ENCODE measurements at regions not wholly inside any gene's neighbourhood (a gene's known extent, or its start where the extent isn't known, plus 50 kb on each side); places are given as distances from the start of the nearest gene placed in this dataset.

DNA sequence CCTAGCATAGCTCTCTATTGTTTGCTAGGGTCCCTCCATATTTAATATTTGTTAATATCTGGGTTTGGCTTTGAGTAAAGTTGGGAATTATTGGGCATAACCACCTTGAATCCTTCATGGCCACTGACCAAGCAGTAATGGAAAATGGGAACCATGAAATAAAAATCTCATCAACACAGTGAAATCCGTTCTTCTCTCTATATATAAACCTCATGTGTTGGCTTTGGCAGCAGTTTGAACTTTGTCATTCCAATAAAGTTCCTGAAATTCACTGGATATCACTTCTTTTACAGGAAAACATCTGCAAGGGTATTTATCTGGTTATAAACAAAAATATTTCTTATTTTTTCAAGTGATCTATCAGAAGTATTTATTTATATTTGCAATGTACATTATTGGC, 93.0 kb upstream of the MPDZ start (continued):
- TF ChIP-seq STAT1 (IDR thresholded peaks at IDR 0.05; ENCODE audit: unreplicated experiment) = no peak

GRCh38 chr9:13369431-13369830, 89.9 kb upstream of the MPDZ start:
- Mint-ChIP-seq H3K36me3 (ENCODE audit: low read depth) (no peaks in the 10 kb centered on the region), H3K9me3 (no peaks in the 10 kb centered on the region; the same call in 2 of the 3 replicates), H3K4me1 (peaks cover 43% of the 10 kb centered on the region), H3K27me3 (ENCODE audit: insufficient read depth, low read depth, poor library complexity) (peaks cover 3% of the 10 kb centered on the region), H3K4me3 (no peak overlapping the region), H3K27ac (no peak overlapping the region)
- no peaks in the 10 kb centered on the region for H3F3A ChIP-seq (replicated peaks; ENCODE audit: low read depth)
- no peaks in the 10 kb centered on the region for H3K36me3 ChIP-seq (ENCODE audit: insufficient read depth)
- no peak overlapping the region for H3K4me2 ChIP-seq
- H3K4me3 ChIP-seq = no peak overlapping the region
- H2AFZ ChIP-seq = no peak overlapping the region
- peaks cover 24% of the 10 kb centered on the region for H3K4me1 ChIP-seq (ENCODE audit: insufficient read depth)
- peak; percentile 84 for ATAC-seq
- no peaks in the 10 kb centered on the region for H3K9me2 ChIP-seq (ENCODE audit: insufficient read depth)
- H3K27me3 ChIP-seq (ENCODE audit: insufficient read depth) = no peaks in the 10 kb centered on the region
- no peaks in the 10 kb centered on the region for H3K79me2 ChIP-seq (replicated peaks; ENCODE audit: insufficient read depth)
- no peaks in the 10 kb centered on the region for H4K20me1 ChIP-seq (replicated peaks; ENCODE audit: insufficient read depth)
- DNase-seq (ENCODE audit: low spot score) = peak; percentile 38
- TF ChIP-seq NANOG (IDR thresholded peaks at IDR 0.05; ENCODE audit: borderline replicate concordance) = no peak
- no peak for TF ChIP-seq STAT1 (IDR thresholded peaks at IDR 0.05; ENCODE audit: unreplicated experiment)
- TF ChIP-seq ZNF331 (CRISPR knock-in tag; IDR thresholded peaks at IDR 0.05; ENCODE audit: low read depth) = no peak
- TF ChIP-seq CREB1 (CRISPR knock-in tag; IDR thresholded peaks at IDR 0.05; ENCODE audit: low read depth) = no peak
- TF ChIP-seq, protein P1, sequence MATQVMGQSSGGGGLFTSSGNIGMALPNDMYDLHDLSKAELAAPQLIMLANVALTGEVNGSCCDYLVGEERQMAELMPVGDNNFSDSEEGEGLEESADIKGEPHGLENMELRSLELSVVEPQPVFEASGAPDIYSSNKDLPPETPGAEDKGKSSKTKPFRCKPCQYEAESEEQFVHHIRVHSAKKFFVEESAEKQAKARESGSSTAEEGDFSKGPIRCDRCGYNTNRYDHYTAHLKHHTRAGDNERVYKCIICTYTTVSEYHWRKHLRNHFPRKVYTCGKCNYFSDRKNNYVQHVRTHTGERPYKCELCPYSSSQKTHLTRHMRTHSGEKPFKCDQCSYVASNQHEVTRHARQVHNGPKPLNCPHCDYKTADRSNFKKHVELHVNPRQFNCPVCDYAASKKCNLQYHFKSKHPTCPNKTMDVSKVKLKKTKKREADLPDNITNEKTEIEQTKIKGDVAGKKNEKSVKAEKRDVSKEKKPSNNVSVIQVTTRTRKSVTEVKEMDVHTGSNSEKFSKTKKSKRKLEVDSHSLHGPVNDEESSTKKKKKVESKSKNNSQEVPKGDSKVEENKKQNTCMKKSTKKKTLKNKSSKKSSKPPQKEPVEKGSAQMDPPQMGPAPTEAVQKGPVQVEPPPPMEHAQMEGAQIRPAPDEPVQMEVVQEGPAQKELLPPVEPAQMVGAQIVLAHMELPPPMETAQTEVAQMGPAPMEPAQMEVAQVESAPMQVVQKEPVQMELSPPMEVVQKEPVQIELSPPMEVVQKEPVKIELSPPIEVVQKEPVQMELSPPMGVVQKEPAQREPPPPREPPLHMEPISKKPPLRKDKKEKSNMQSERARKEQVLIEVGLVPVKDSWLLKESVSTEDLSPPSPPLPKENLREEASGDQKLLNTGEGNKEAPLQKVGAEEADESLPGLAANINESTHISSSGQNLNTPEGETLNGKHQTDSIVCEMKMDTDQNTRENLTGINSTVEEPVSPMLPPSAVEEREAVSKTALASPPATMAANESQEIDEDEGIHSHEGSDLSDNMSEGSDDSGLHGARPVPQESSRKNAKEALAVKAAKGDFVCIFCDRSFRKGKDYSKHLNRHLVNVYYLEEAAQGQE (IDR thresholded peaks at IDR 0.05; ENCODE audit: unreplicated experiment) = no peak
- no peak for TF ChIP-seq ZNF462 (CRISPR knock-in tag; IDR thresholded peaks at IDR 0.05)
- TF ChIP-seq EZH2 (IDR thresholded peaks at IDR 0.05; ENCODE audit: low read depth, unreplicated experiment) = no peak
- TF ChIP-seq CTCF (conservative IDR thresholded peaks at IDR 0.05; ENCODE audit: low read depth in 2 of 2) = no peak
- no peak for TF ChIP-seq POLR2AphosphoS5 (IDR thresholded peaks at IDR 0.05; ENCODE audit: low read depth)
- TF ChIP-seq ZNF114 (CRISPR knock-in tag; IDR thresholded peaks at IDR 0.05) = no peak
- no peak for TF ChIP-seq ETS1 (IDR thresholded peaks at IDR 0.05)
- no peak for TF ChIP-seq JUNB (IDR thresholded peaks at IDR 0.05; ENCODE audit: unreplicated experiment)
- H3K27ac ChIP-seq (ENCODE audit: low read depth) = no peak overlapping the region

Measured in GM23338 (cell line).